Muscle layer of colon (tissue), 2 donors: ENCODE measurements at regions not wholly inside any gene's neighbourhood (a gene's known extent, or its start where the extent isn't known, plus 50 kb on each side); places are given as distances from the start of the nearest gene placed in this dataset.

ENCODE experiments used
- H3K27ac ChIP-seq: one replicate; pipeline ENCODE4 v1.7.0; 2013; ENCODE audit warnings: low read depth, mild to moderate bottlenecking, low read length, moderate library complexity
- H3K27me3 ChIP-seq, 2 donors: one replicate each; pipeline ENCODE4 v1.7.0; 2013; ENCODE audit warnings: low read length in 2 of 2, mild to moderate bottlenecking in 2 of 2; ENCODE audit not compliant: insufficient read depth in 2 of 2, control insufficient read depth in 1 of 2
- H3K36me3 ChIP-seq: one replicate; pipeline ENCODE4 v1.7.0; 2013; ENCODE audit warnings: mild to moderate bottlenecking, low read length; ENCODE audit not compliant: insufficient read depth
- H3K4me1 ChIP-seq: one replicate; pipeline ENCODE4 v1.7.0; 2013; ENCODE audit warnings: mild to moderate bottlenecking, low read length; ENCODE audit not compliant: insufficient read depth
- H3K4me3 ChIP-seq, 2 donors: one replicate each; pipeline ENCODE4 v1.7.0; 2013; ENCODE audit warnings: low read length in 2 of 2, low read depth in 1 of 2, mild to moderate bottlenecking in 1 of 2, moderate library complexity in 1 of 2
- H3K9ac ChIP-seq: one replicate; pipeline ENCODE4 v1.7.0; 2013; ENCODE audit warnings: low read length
- H3K9me3 ChIP-seq: one replicate; pipeline ENCODE4 v1.7.0; 2013; ENCODE audit warnings: mild to moderate bottlenecking, low read length
- donor health status: abdominal sarcoma.
- donor health status: Adenocarcinoma of cecum.

- Histone ChIP-seq H3K9ac (no peak overlapping the region), H3K4me1 (no peaks in the 10 kb centered on the region), H3K36me3 (no peaks in the 10 kb centered on the region), H3K27me3 (no peaks in the 10 kb centered on the region), H3K27ac (no peak overlapping the region), H3K4me3 (no peak overlapping the region), H3K9me3 (no peaks in the 10 kb centered on the region)
These were observed 219.2 kb upstream of the CDH5 start for GRCh38 chr16:66147291-66147690.

- Histone ChIP-seq H3K27me3 (no peaks in the 10 kb centered on the region), H3K27ac (no peak overlapping the region), H3K36me3 (no peaks in the 10 kb centered on the region), H3K4me3 (no peak overlapping the region), H3K9me3 (no peaks in the 10 kb centered on the region), H3K4me1 (no peaks in the 10 kb centered on the region), H3K9ac (no peak overlapping the region)
These were observed 219.7 kb upstream of the CDH5 start for GRCh38 chr16:66146798-66147197.

GRCh38 chr16:66144641-66145040 is 221.8 kb upstream of the CDH5 start:
- Histone ChIP-seq H3K36me3 (no peaks in the 10 kb centered on the region), H3K27me3 (no peaks in the 10 kb centered on the region)

GRCh38 chr16:66143415-66143814 is 223.1 kb upstream of the CDH5 start:
- no peak overlapping the region for H3K4me3 ChIP-seq
- H3K27ac ChIP-seq: no peak overlapping the region
- no peak overlapping the region for H3K9ac ChIP-seq
- H3K4me1 ChIP-seq: no peaks in the 10 kb centered on the region
- H3K9me3 ChIP-seq: no peaks in the 10 kb centered on the region
- no peaks in the 10 kb centered on the region for H3K36me3 ChIP-seq
- H3K27me3 ChIP-seq: no peaks in the 10 kb centered on the region

More at GRCh38 chr16:66144641-66145040, 221.8 kb upstream of the CDH5 start:
- no peaks in the 10 kb centered on the region for H3K4me1 ChIP-seq
- H3K9ac ChIP-seq: no peak overlapping the region
- no peak overlapping the region for H3K27ac ChIP-seq
- H3K4me3 ChIP-seq: no peak overlapping the region
- H3K9me3 ChIP-seq: no peaks in the 10 kb centered on the region

GRCh38 chr16:66141885-66142284 is 224.6 kb upstream of the CDH5 start:
- H3K9me3 ChIP-seq: no peaks in the 10 kb centered on the region
- no peak overlapping the region for H3K27ac ChIP-seq
- H3K4me3 ChIP-seq: no peak overlapping the region
- no peaks in the 10 kb centered on the region for H3K4me1 ChIP-seq
- H3K27me3 ChIP-seq: no peaks in the 10 kb centered on the region
- no peaks in the 10 kb centered on the region for H3K36me3 ChIP-seq
- no peak overlapping the region for H3K9ac ChIP-seq

- Histone ChIP-seq H3K27me3 (no peaks in the 10 kb centered on the region), H3K4me1 (peaks cover 10% of the 10 kb centered on the region), H3K4me3 (no peak overlapping the region), H3K27ac (no peak overlapping the region), H3K9me3 (no peaks in the 10 kb centered on the region), H3K36me3 (no peaks in the 10 kb centered on the region), H3K9ac (no peak overlapping the region)
These were observed 228.6 kb upstream of the CDH5 start for GRCh38 chr16:66137853-66138252.

GRCh38 chr16:66136841-66137240 is 229.7 kb upstream of the CDH5 start:
- Histone ChIP-seq H3K9ac (no peak overlapping the region), H3K9me3 (no peaks in the 10 kb centered on the region), H3K4me1 (peaks cover 10% of the 10 kb centered on the region), H3K4me3 (no peak overlapping the region), H3K36me3 (no peaks in the 10 kb centered on the region), H3K27ac (no peak overlapping the region), H3K27me3 (no peaks in the 10 kb centered on the region)

- no peaks in the 10 kb centered on the region for H3K9me3 ChIP-seq
- peaks cover 10% of the 10 kb centered on the region for H3K4me1 ChIP-seq
- H3K36me3 ChIP-seq: no peaks in the 10 kb centered on the region
These were observed 230.7 kb upstream of the CDH5 start for GRCh38 chr16:66135838-66136237.

GRCh38 chr16:66135421-66135831 is 231.1 kb upstream of the CDH5 start:
- Histone ChIP-seq H3K27ac (no peak overlapping the region), H3K36me3 (no peaks in the 10 kb centered on the region), H3K4me1 (peaks cover 10% of the 10 kb centered on the region), H3K4me3 (no peak overlapping the region), H3K27me3 (no peaks in the 10 kb centered on the region), H3K9ac (no peak overlapping the region), H3K9me3 (no peaks in the 10 kb centered on the region)

More at GRCh38 chr16:66135838-66136237, 230.7 kb upstream of the CDH5 start:
- Histone ChIP-seq H3K4me3 (no peak overlapping the region), H3K27me3 (no peaks in the 10 kb centered on the region), H3K9ac (no peak overlapping the region), H3K27ac (no peak overlapping the region)

GRCh38 chr16:66134875-66135274 is 231.6 kb upstream of the CDH5 start:
- Histone ChIP-seq H3K9ac (no peak overlapping the region), H3K27me3 (no peaks in the 10 kb centered on the region), H3K4me3 (no peak overlapping the region), H3K9me3 (no peaks in the 10 kb centered on the region), H3K4me1 (peaks cover 10% of the 10 kb centered on the region), H3K27ac (no peak overlapping the region), H3K36me3 (no peaks in the 10 kb centered on the region)

- Histone ChIP-seq H3K27me3 (no peaks in the 10 kb centered on the region), H3K27ac (no peak overlapping the region), H3K4me3 (no peak overlapping the region), H3K4me1 (peaks cover 10% of the 10 kb centered on the region), H3K9ac (no peak overlapping the region), H3K36me3 (no peaks in the 10 kb centered on the region), H3K9me3 (no peaks in the 10 kb centered on the region)
These were observed 232.7 kb upstream of the CDH5 start for GRCh38 chr16:66133643-66134338.

GRCh38 chr16:66131895-66132294 is 234.6 kb upstream of the CDH5 start:
- Histone ChIP-seq H3K27me3 (no peaks in the 10 kb centered on the region), H3K4me1 (peaks cover 10% of the 10 kb centered on the region), H3K36me3 (no peaks in the 10 kb centered on the region), H3K4me3 (no peak overlapping the region), H3K9me3 (no peaks in the 10 kb centered on the region), H3K27ac (no peak overlapping the region), H3K9ac (no peak overlapping the region)
